SK-N-SH (cell line): ENCODE measurements at regions not wholly inside any gene's neighbourhood (a gene's known extent, or its start where the extent isn't known, plus 50 kb on each side); places are given as distances from the start of the nearest gene placed in this dataset.
A peak's percentile ranks its signal among the peaks of the same experiment; 100 is the strongest.

Experiments
- CTCF ChIA-PET: fragments of 300-600, 350-600 bp; formaldehyde crosslinking; extraction: SDS; loops from one replicate; lab custom pipeline; 2021; lab: Yijun Ruan, JAX
- POLR2A ChIA-PET: fragments of 350-600 bp; sonication (Branson Sonifier 250); formaldehyde crosslinking; extraction: SDS; loops from one replicate; lab custom pipeline; 2020; ENCODE audit warnings: antibody characterized with exemption, inconsistent platforms; lab: Yijun Ruan, JAX
- DNase-seq: peaks from one replicate; pipeline ENCODE4 v3.0.0; 2012
- H2AFZ ChIP-seq: fragments of 200-600 bp; sonication (generic); 2 replicates; pipeline ENCODE4 v1.8.1; 2016; ENCODE audit warnings: antibody characterized with exemption, mild to moderate bottlenecking, low read depth
- H3F3A ChIP-seq: fragments of 200-600 bp; sonication (generic); replicated peaks from 2 replicates; pipeline ENCODE3; 2016; ENCODE audit warnings: antibody characterized with exemption, mild to moderate bottlenecking; ENCODE audit not compliant: insufficient read depth
- H3K27ac ChIP-seq, 2 experiments: fragments of 200-500 bp in 1 of 2; fragments of 200-600 bp in 1 of 2; sonication (Bioruptor generic) in 1 of 2; sonication (generic), shearing (Covaris generic) in 1 of 2; 2 replicates each; pipeline versions ENCODE4 v1.5.1 to v1.6.1; 2014 to 2016; ENCODE audit warnings: low read depth in 2 of 2, inconsistent platforms in 1 of 2, low read length in 1 of 2, mild to moderate bottlenecking in 1 of 2, mixed read lengths in 1 of 2
- H3K27me3 ChIP-seq: fragments of 200-600 bp; sonication (generic), shearing (Covaris generic); 2 replicates; pipeline ENCODE4 v1.6.1; 2016; ENCODE audit warnings: mixed run types; ENCODE audit not compliant: insufficient read depth
- H3K36me3 ChIP-seq, 2 experiments: fragments of 200-500 bp in 1 of 2; fragments of 200-600 bp in 1 of 2; sonication (Bioruptor generic) in 1 of 2; sonication (generic) in 1 of 2; replicated peaks in 1 of 2; 2 replicates each; pipeline versions ENCODE3 to v1.5.1; 2014 to 2016; ENCODE audit warnings: low read length in 1 of 2, mild to moderate bottlenecking in 1 of 2; ENCODE audit not compliant: insufficient read depth in 2 of 2, control insufficient read depth in 1 of 2
- H3K4me1 ChIP-seq, 2 experiments: fragments of 200-500 bp in 1 of 2; fragments of 200-600 bp in 1 of 2; sonication (Bioruptor generic) in 1 of 2; sonication (generic), shearing (Covaris generic) in 1 of 2; 2 replicates each; pipeline versions ENCODE4 v1.5.1 to v1.6.1; 2014 to 2016; ENCODE audit warnings: low read depth in 1 of 2, low read length in 1 of 2, mixed run types in 1 of 2; ENCODE audit not compliant: insufficient read depth in 2 of 2, control insufficient read depth in 1 of 2
- H3K4me2 ChIP-seq: fragments of 200-600 bp; sonication (generic), shearing (Covaris generic); 2 replicates; pipeline ENCODE4 v1.6.1; 2017; ENCODE audit warnings: mixed run types
- H3K4me3 ChIP-seq, 2 experiments: fragments of 200-500 bp in 1 of 2; fragments of 200-600 bp in 1 of 2; sonication (Bioruptor generic) in 1 of 2; sonication (generic), shearing (Covaris generic) in 1 of 2; 2 replicates each; pipeline versions ENCODE4 v1.5.1 to v1.8.1; 2014 to 2016; ENCODE audit warnings: low read depth in 2 of 2, inconsistent platforms in 1 of 2, low read length in 1 of 2, mild to moderate bottlenecking in 1 of 2, mixed read lengths in 1 of 2, moderate library complexity in 1 of 2
- H3K79me2 ChIP-seq: fragments of 200-600 bp; sonication (generic); 2 replicates; pipeline ENCODE4 v1.8.1; 2017; ENCODE audit warnings: mild to moderate bottlenecking; ENCODE audit not compliant: insufficient read depth
- H3K9ac ChIP-seq: fragments of 200-600 bp; sonication (generic); 2 replicates; pipeline ENCODE4 v1.6.1; 2017; ENCODE audit warnings: mixed run types
- H3K9me2 ChIP-seq: fragments of 200-600 bp; sonication (generic); 2 replicates; pipeline ENCODE4 v1.6.1; 2017; ENCODE audit warnings: mixed run types
- H3K9me3 ChIP-seq: fragments of 200-600 bp; sonication (generic); 2 replicates; pipeline ENCODE4 v1.6.1; 2017; ENCODE audit warnings: mixed run types, mild to moderate bottlenecking, moderate library complexity
- H4K20me1 ChIP-seq: fragments of 200-600 bp; sonication (generic); 2 replicates; pipeline ENCODE4 v1.6.1; 2017; ENCODE audit warnings: mild to moderate bottlenecking, mixed run types; ENCODE audit not compliant: insufficient read depth
- ELF1 ChIP-seq: IDR thresholded peaks from 2 replicates; pipeline ENCODE4 v1.4.0; 2012
- EZH2phosphoT487 ChIP-seq: fragments of 200-600 bp; sonication (generic); IDR thresholded peaks from 2 replicates; pipeline ENCODE4 v1.6.1; 2017; ENCODE audit warnings: low read depth, mixed run types, mild to moderate bottlenecking, antibody characterized with exemption, moderate library complexity, borderline replicate concordance
- FOXJ3 ChIP-seq: sonication (generic); formaldehyde crosslinking; IDR thresholded peaks from 2 replicates; pipeline ENCODE4 v1.5.1; 2020; ENCODE audit warnings: mild to moderate bottlenecking, missing genetic modification reagents
- GATA2 ChIP-seq: sonication (generic); formaldehyde crosslinking; IDR thresholded peaks from 2 replicates; pipeline ENCODE4 v1.5.0; 2020; ENCODE audit warnings: mild to moderate bottlenecking, missing genetic modification reagents
- IRF3 ChIP-seq: fragments of 150-350 bp; IDR thresholded peaks from 2 replicates; pipeline ENCODE4 v1.6.1; 2016; ENCODE audit warnings: mild to moderate bottlenecking, low read depth, low read length
- MAX ChIP-seq: IDR thresholded peaks from 2 replicates; pipeline ENCODE4 v1.4.0; 2012; ENCODE audit warnings: low read depth
- MEF2A ChIP-seq: IDR thresholded peaks from 2 replicates; pipeline ENCODE4 v1.4.0; 2012; ENCODE audit warnings: low read depth, borderline replicate concordance
- MXI1 ChIP-seq: IDR thresholded peaks from 2 replicates; pipeline ENCODE4 v1.6.1; 2012; ENCODE audit warnings: mild to moderate bottlenecking, low read depth, low read length, improper control_type of control experiment
- NFIC ChIP-seq: IDR thresholded peaks from 2 replicates; pipeline ENCODE4 v1.4.0; 2012; ENCODE audit warnings: borderline replicate concordance
- PBX3 ChIP-seq: IDR thresholded peaks from 2 replicates; pipeline ENCODE4; 2012
- RAD21 ChIP-seq: IDR thresholded peaks from 2 replicates; pipeline ENCODE4 v1.6.1; 2012; ENCODE audit warnings: mild to moderate bottlenecking, low read length
- RCOR1 ChIP-seq: fragments of 150-350 bp; IDR thresholded peaks from 2 replicates; pipeline ENCODE4 v1.6.1; 2017; ENCODE audit warnings: antibody characterized with exemption, low read length
- REST ChIP-seq: IDR thresholded peaks from 2 replicates; pipeline ENCODE4 v1.6.1; 2012; ENCODE audit warnings: mild to moderate bottlenecking, low read depth, low read length, moderate library complexity
- RFX5 ChIP-seq: IDR thresholded peaks from 2 replicates; pipeline ENCODE4 v1.6.1; 2012; ENCODE audit warnings: mild to moderate bottlenecking, improper control_type of control experiment, low read length
- SIN3A ChIP-seq: IDR thresholded peaks from 2 replicates; pipeline ENCODE4 v1.6.1; 2012; ENCODE audit warnings: low read depth, mild to moderate bottlenecking, low read length, moderate library complexity, borderline replicate concordance
- SMC3 ChIP-seq: IDR thresholded peaks from 2 replicates; pipeline ENCODE4 v1.6.1; 2012; ENCODE audit warnings: low read depth, low read length, improper control_type of control experiment
- TAF1 ChIP-seq: IDR thresholded peaks from 2 replicates; pipeline ENCODE4 v1.6.1; 2012; ENCODE audit warnings: low read depth, mild to moderate bottlenecking, low read length, moderate library complexity, borderline replicate concordance
- TEAD4 ChIP-seq: IDR thresholded peaks from 2 replicates; pipeline ENCODE4 v1.4.0; 2012; ENCODE audit warnings: mild to moderate bottlenecking, borderline replicate concordance; ENCODE audit not compliant: insufficient read depth
- USF1 ChIP-seq: IDR thresholded peaks from 2 replicates; pipeline ENCODE4 v1.4.0; 2012; ENCODE audit warnings: low read depth, borderline replicate concordance
- WGBS: methylation state at CpG from one replicate; pipeline ENCODE4 v1.1.6; 2017; ENCODE audit warnings: low lambda C conversion rate; 5-methylcytosine and 5-hydroxymethylcytosine counted together

- Histone ChIP-seq H3F3A (no peaks in the 10 kb centered on the region), H3K9me3 (no peaks in the 10 kb centered on the region)
- TF ChIP-seq TAF1 (no peak), MEF2A (no peak), RAD21 (no peak), EZH2phosphoT487 (no peak), GATA2 (CRISPR knock-in tag) (no peak)
- TF ChIP-seq, all 33 proteins: peak for 0
- POLR2A ChIA-PET = no interaction called here
- no peaks in the 10 kb centered on the region for H3K79me2 ChIP-seq
- H3K36me3 ChIP-seq = no peaks in the 10 kb centered on the region
- H3K9ac ChIP-seq = no peak overlapping the region
- H2AFZ ChIP-seq = no peak overlapping the region
- H3K4me1 ChIP-seq = peaks cover 0 to 3% of the 10 kb centered on the region in 2 experiments; a peak in 1 of 4 replicates
- H3K4me2 ChIP-seq = no peak overlapping the region
- H3K27ac ChIP-seq = peak overlapping the region in 1 of 2 experiments; percentile 50; a peak in 1 of 4 replicates
- DNase-seq = no peak
- peaks cover 4% of the 10 kb centered on the region; the same call in 1 of the 2 replicates for H3K27me3 ChIP-seq
- no peaks in the 10 kb centered on the region for H4K20me1 ChIP-seq
- CTCF ChIA-PET = interaction anchor here (0.6 to 3.5 kb wide), 3 partner anchors 13 to 54 kb away, joined by 3 to 12 read pairs (median 4); no protein-coding TSS in a partner anchor
- WGBS = 37% methylated on average over 5 of the region's 5 CpGs
- no peaks in the 10 kb centered on the region for H3K9me2 ChIP-seq
- H3K4me3 ChIP-seq = no peak overlapping the region
Measured at GRCh38 chr11:64503186-64503753, 52.5 kb upstream of the SLC22A11 start.

- Histone ChIP-seq H4K20me1 (no peaks in the 10 kb centered on the region), H3K9ac (no peak overlapping the region), H3K27ac (no peak overlapping the region), H3K9me2 (no peaks in the 10 kb centered on the region), H2AFZ (no peak overlapping the region), H3K27me3 (peaks cover 19% of the 10 kb centered on the region; the same call in 1 of the 2 replicates), H3K79me2 (no peaks in the 10 kb centered on the region), H3K4me2 (no peak overlapping the region), H3K9me3 (no peaks in the 10 kb centered on the region), H3K36me3 (no peaks in the 10 kb centered on the region), H3K4me3 (no peak overlapping the region), H3K4me1 (peaks cover 0 to 3% of the 10 kb centered on the region in 2 experiments; a peak in 1 of 4 replicates), H3F3A (no peaks in the 10 kb centered on the region)
- TF ChIP-seq SIN3A (no peak), IRF3 (no peak), MXI1 (no peak), MAX (no peak), REST (no peak), PBX3 (no peak), NFIC (no peak), USF1 (no peak), RFX5 (no peak), RCOR1 (no peak), ELF1 (no peak), SMC3 (no peak), TEAD4 (no peak), FOXJ3 (no peak)
- ChIA-PET CTCF (interaction anchor here (1.3 to 3.7 kb wide), 4 partner anchors 15 to 148 kb away, joined by 3 to 12 read pairs (median 6); no protein-coding TSS in a partner anchor), POLR2A (no interaction called here)
- 67% methylated on average over 5 of the region's 5 CpGs for WGBS
- no peak for DNase-seq
Measured at GRCh38 chr11:64504999-64505398, 50.7 kb upstream of the SLC22A11 start.
